A549 (cell line): ENCODE measurements at regions not wholly inside any gene's neighbourhood (a gene's known extent, or its start where the extent isn't known, plus 50 kb on each side); places are given as distances from the start of the nearest gene placed in this dataset.
"Not testable (repeated sequence)": the region's sequence is repeated elsewhere in the genome, so short reads cannot be mapped to it uniquely, and the experiment has no call there.

Source experiments
- CEBPB ChIP-seq, 2 experiments: fragments of >200 bp in 1 of 2; sonication (Bioruptor Twin) in 1 of 2; formaldehyde crosslinking in 1 of 2; IDR thresholded peaks; 2 replicates each; pipeline ENCODE4 v1.6.1; 2012 to 2016
- CHD4 ChIP-seq: fragments of 200-600 bp; sonication (generic); IDR thresholded peaks from 2 replicates; pipeline ENCODE4 v1.6.1; 2016; ENCODE audit warnings: antibody characterized with exemption, mild to moderate bottlenecking, borderline replicate concordance
- JUNB ChIP-seq: fragments of >200 bp; sonication (Bioruptor Twin); formaldehyde crosslinking; IDR thresholded peaks from 2 replicates; pipeline ENCODE4 v1.6.1; 2016
- MAZ ChIP-seq: fragments of 150-350 bp; IDR thresholded peaks from 2 replicates; pipeline ENCODE4 v1.6.1; 2014; ENCODE audit warnings: antibody characterized with exemption, low read depth, low read length, borderline replicate concordance
- NR3C1 ChIP-seq: fragments of >200 bp; sonication (Bioruptor Twin); formaldehyde crosslinking; IDR thresholded peaks from 3 replicates; pipeline ENCODE4 v1.6.1; 2017
- POLR2A ChIP-seq: IDR thresholded peaks from 2 replicates; pipeline ENCODE4 v1.6.1; 2012; ENCODE audit warnings: mild to moderate bottlenecking, low read length
- RNF2 ChIP-seq: fragments of 200-600 bp; sonication (generic); IDR thresholded peaks from 2 replicates; pipeline ENCODE4 v1.6.1; 2016; ENCODE audit warnings: low read depth, mild to moderate bottlenecking, antibody characterized with exemption, moderate library complexity, borderline replicate concordance
- ZFP36 ChIP-seq: fragments of 450-650 bp; IDR thresholded peaks from 2 replicates; pipeline ENCODE4 v1.6.1; 2014; ENCODE audit warnings: borderline replicate concordance; ENCODE audit not compliant: partially characterized antibody
- TF ChIP-seq, protein P1 (sequence below): fragments of >200 bp; sonication (Bioruptor Twin); formaldehyde crosslinking; IDR thresholded peaks from 3 replicates; pipeline ENCODE4 v1.5.1; 2016

DNA sequence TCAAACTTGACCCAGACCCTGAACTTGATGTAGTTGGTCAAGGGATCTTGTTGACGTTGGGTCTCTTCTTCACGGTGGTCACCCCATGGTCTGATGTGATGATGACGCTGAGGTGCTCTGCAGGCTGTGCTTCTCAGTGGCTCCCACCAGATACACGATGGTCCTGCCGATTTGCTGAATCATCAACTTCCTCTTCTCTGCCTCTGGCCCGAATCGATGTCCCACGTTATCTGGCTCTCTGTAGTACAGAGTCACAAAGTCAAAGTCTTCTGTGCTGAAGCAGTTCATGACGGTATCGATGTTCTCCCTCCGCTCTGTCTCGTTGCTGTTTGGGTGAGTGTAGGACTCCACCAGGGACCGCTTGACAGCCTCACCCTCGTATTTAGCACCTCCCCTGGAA lies 58.5 kb upstream of the ZNF195 start:
- TF ChIP-seq, protein P1, sequence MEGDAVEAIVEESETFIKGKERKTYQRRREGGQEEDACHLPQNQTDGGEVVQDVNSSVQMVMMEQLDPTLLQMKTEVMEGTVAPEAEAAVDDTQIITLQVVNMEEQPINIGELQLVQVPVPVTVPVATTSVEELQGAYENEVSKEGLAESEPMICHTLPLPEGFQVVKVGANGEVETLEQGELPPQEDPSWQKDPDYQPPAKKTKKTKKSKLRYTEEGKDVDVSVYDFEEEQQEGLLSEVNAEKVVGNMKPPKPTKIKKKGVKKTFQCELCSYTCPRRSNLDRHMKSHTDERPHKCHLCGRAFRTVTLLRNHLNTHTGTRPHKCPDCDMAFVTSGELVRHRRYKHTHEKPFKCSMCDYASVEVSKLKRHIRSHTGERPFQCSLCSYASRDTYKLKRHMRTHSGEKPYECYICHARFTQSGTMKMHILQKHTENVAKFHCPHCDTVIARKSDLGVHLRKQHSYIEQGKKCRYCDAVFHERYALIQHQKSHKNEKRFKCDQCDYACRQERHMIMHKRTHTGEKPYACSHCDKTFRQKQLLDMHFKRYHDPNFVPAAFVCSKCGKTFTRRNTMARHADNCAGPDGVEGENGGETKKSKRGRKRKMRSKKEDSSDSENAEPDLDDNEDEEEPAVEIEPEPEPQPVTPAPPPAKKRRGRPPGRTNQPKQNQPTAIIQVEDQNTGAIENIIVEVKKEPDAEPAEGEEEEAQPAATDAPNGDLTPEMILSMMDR = not testable (repeated sequence)
- TF ChIP-seq NR3C1; POLR2A; CHD4; RNF2; MAZ; ZFP36; JUNB; CEBPB (IDR thresholded peaks at IDR 0.05): not testable (repeated sequence)
